ENCODE measurements at regions not wholly inside any gene's neighbourhood (a gene's known extent, or its start where the extent isn't known, plus 50 kb on each side); places are given as distances from the start of the nearest gene placed in this dataset.

DNA sequence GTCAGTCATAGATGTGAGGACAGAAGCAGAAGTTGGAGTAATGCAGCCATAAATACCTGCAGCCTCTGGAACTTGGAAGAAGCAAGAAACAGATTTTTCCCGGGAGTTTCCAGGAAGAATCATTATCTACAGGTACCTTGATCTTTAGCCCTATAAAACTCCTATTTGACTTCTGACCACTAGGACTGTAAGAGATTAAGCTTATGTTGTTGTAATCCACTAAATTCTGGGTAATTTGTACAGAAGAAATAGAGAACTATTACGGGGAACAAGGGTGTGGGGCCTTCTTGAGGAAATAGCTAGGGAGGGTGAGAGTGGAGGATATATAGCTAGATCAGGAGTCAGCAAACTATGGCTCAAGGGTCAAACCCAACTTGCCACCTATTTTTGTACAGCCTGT, 353.2 kb downstream of the SLC4A3 start:
- TF ChIP-seq, protein P1, sequence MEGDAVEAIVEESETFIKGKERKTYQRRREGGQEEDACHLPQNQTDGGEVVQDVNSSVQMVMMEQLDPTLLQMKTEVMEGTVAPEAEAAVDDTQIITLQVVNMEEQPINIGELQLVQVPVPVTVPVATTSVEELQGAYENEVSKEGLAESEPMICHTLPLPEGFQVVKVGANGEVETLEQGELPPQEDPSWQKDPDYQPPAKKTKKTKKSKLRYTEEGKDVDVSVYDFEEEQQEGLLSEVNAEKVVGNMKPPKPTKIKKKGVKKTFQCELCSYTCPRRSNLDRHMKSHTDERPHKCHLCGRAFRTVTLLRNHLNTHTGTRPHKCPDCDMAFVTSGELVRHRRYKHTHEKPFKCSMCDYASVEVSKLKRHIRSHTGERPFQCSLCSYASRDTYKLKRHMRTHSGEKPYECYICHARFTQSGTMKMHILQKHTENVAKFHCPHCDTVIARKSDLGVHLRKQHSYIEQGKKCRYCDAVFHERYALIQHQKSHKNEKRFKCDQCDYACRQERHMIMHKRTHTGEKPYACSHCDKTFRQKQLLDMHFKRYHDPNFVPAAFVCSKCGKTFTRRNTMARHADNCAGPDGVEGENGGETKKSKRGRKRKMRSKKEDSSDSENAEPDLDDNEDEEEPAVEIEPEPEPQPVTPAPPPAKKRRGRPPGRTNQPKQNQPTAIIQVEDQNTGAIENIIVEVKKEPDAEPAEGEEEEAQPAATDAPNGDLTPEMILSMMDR (IDR thresholded peaks at IDR 0.05), result no peak
- TF ChIP-seq POLR2AphosphoS5 (IDR thresholded peaks at IDR 0.05), result no peak
- no peak for DNase-seq (ENCODE audit: low spot score in 2 of 2)

DNA sequence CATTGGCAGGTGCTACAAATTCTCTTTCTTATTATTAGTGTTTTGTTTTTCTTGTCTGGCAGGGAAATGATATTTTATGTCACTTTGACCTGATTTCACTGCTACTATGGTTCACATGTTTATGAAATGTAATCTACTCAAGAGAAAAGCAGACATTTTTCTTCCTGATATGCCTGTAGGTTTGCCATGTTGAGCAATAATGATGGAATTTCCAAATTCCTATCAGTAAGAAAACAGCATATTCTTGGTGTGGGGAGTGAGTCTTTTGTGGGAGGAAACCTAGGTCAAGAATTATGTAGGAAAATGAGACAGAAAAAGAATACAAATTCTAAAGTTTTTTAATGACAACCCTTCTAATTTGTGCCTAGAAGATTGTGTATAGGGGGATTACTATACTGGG, 356.4 kb downstream of the SLC4A3 start:
- no peak for DNase-seq (ENCODE audit: low spot score in 2 of 2)
- Histone ChIP-seq H3K36me3 (no peaks in the 10 kb centered on the region), H3K27me3 (no peaks in the 10 kb centered on the region), H3K4me3 (no peak overlapping the region), H3K27ac (no peak overlapping the region), H3K9me3 (no peaks in the 10 kb centered on the region), H3K4me1 (no peaks in the 10 kb centered on the region)
- intact Hi-C loops (cut with DNase I; ENCODE audit: low total_unique reads), result no loop called here
- TF ChIP-seq, protein P1 (IDR thresholded peaks at IDR 0.05), result no peak
- no peak for TF ChIP-seq POLR2AphosphoS5 (IDR thresholded peaks at IDR 0.05)
- TF ChIP-seq POLR2A (IDR thresholded peaks at IDR 0.05), result no peak

More for the DNA sequence above, 353.2 kb downstream of the SLC4A3 start:
- intact Hi-C loops (cut with DNase I; ENCODE audit: low total_unique reads), result no loop called here
- Histone ChIP-seq H3K4me3 (no peak overlapping the region), H3K9me3 (no peaks in the 10 kb centered on the region), H3K4me1 (no peaks in the 10 kb centered on the region), H3K27me3 (no peaks in the 10 kb centered on the region), H3K36me3 (no peaks in the 10 kb centered on the region), H3K27ac (no peak overlapping the region)

DNA sequence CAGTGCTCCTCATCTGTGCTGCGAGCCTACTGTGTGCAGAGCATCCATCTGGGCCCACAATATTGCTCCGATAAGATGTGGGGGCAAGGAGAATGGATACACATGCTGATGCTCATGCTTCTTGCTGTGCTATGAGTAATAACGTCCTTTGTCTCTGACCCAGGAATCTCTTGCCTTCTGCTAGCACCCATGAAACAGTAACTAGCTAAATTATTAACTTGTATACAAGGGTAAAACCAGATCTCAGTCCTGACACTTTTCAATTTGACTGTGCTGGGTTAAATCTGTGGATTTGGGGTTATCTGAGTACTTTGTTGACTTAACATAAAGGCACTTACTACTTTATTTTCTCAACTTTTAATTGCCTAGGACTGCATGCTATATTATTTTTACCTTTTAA, 357.6 kb downstream of the SLC4A3 start:
- no peak for DNase-seq (ENCODE audit: low spot score in 2 of 2)
- Histone ChIP-seq H3K27ac (no peak overlapping the region), H3K27me3 (no peaks in the 10 kb centered on the region), H3K4me3 (no peak overlapping the region), H3K9me3 (no peaks in the 10 kb centered on the region), H3K36me3 (no peaks in the 10 kb centered on the region), H3K4me1 (no peaks in the 10 kb centered on the region)
- intact Hi-C loops (cut with DNase I; ENCODE audit: low total_unique reads), result no loop called here
- TF ChIP-seq, protein P1 (IDR thresholded peaks at IDR 0.05), result no peak
- no peak for TF ChIP-seq POLR2AphosphoS5 (IDR thresholded peaks at IDR 0.05)
- no peak for TF ChIP-seq POLR2A (IDR thresholded peaks at IDR 0.05)

DNA sequence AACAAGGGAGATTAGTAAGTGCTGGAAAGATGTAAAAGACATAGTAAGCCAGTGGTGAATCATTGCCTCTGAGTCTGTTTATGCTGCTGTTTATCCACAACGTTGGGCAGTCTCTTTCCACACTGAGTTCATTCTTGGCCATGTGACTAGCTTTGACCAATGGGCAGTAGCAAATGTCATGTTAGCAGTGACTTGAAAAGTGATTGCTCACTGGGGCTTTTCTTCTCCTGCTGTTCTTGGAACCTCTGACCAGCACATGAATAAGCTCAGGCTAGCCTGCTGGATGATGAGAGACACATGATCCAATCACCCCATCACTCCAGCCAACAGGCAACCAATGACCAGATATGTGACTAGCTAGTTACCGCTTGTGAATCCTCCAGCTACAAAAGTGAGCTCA, 360.4 kb downstream of the SLC4A3 start:
- Histone ChIP-seq H3K36me3 (no peaks in the 10 kb centered on the region), H3K4me3 (no peak overlapping the region), H3K27ac (no peak overlapping the region), H3K9me3 (no peaks in the 10 kb centered on the region), H3K27me3 (no peaks in the 10 kb centered on the region), H3K4me1 (no peaks in the 10 kb centered on the region)
- no peak for TF ChIP-seq POLR2A (IDR thresholded peaks at IDR 0.05)
- TF ChIP-seq POLR2AphosphoS5 (IDR thresholded peaks at IDR 0.05), result no peak
- TF ChIP-seq, protein P1 (IDR thresholded peaks at IDR 0.05), result no peak
- no peak for DNase-seq (ENCODE audit: low spot score in 2 of 2)
- intact Hi-C loops (cut with DNase I; ENCODE audit: low total_unique reads), result no loop called here

DNA sequence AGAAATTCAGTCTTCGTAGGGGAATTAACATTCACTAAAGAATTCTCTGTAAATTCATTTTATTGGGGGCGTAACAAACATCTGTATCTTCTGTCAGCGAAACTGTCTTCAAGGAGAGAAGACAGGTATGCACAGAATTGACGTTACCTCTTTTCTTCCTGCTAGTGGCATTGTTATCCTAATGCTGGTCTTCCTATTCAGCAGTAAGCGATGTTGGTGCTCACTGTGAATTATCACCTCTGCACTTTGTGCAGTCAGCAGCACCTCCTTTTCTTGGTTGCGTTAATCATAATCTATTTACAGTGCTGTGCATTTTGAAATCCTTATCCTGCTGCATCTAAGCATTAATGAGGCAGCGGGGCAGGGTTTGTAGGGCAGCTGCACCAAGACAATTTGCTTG, 362.3 kb downstream of the SLC4A3 start:
- intact Hi-C loops (cut with DNase I; ENCODE audit: low total_unique reads), result no loop called here

More for the DNA sequence above, 362.3 kb downstream of the SLC4A3 start:
- TF ChIP-seq, protein P1 (IDR thresholded peaks at IDR 0.05), result no peak
- TF ChIP-seq POLR2A (IDR thresholded peaks at IDR 0.05) (no peak), POLR2AphosphoS5 (IDR thresholded peaks at IDR 0.05) (no peak)
- no peak for DNase-seq (ENCODE audit: low spot score in 2 of 2)
- Histone ChIP-seq H3K9me3 (no peaks in the 10 kb centered on the region), H3K36me3 (no peaks in the 10 kb centered on the region), H3K4me1 (no peaks in the 10 kb centered on the region), H3K4me3 (no peak overlapping the region), H3K27ac (no peak overlapping the region), H3K27me3 (no peaks in the 10 kb centered on the region)

Data from breast epithelium (tissue), 4 donors.